HepG2 (cell line): ENCODE measurements at regions not wholly inside any gene's neighbourhood (a gene's known extent, or its start where the extent isn't known, plus 50 kb on each side); places are given as distances from the start of the nearest gene placed in this dataset.

Source experiments
- EZH2 ChIP-seq: conservative IDR thresholded peaks from 2 replicates; pipeline ENCODE4 v1.6.1; 2012; ENCODE audit warnings: mild to moderate bottlenecking, low read depth, low read length, moderate library complexity
- FOXJ3 ChIP-seq: sonication (generic); formaldehyde crosslinking; IDR thresholded peaks from 2 replicates; pipeline ENCODE4 v1.4.0; 2020; ENCODE audit warnings: missing genetic modification reagents, mild to moderate bottlenecking, borderline replicate concordance
- GABPB1 ChIP-seq: IDR thresholded peaks from 2 replicates; pipeline ENCODE4 v1.6.1; 2016; ENCODE audit warnings: mild to moderate bottlenecking, missing genetic modification reagents, moderate library complexity, missing compliant biosample characterization
- MAFG ChIP-seq: sonication (generic); formaldehyde crosslinking; IDR thresholded peaks from 2 replicates; pipeline ENCODE4 v1.5.1; 2020; ENCODE audit warnings: mild to moderate bottlenecking, missing genetic modification reagents
- MAFK ChIP-seq, 2 experiments: IDR thresholded peaks in 1 of 2; conservative IDR thresholded peaks in 1 of 2; 2 replicates each; pipeline ENCODE4 v1.6.1; 2011; ENCODE audit warnings: improper control_type of control experiment in 2 of 2, low read length in 2 of 2
- MTF2 ChIP-seq: sonication (generic); formaldehyde crosslinking; IDR thresholded peaks from 2 replicates; pipeline ENCODE4 v1.5.0; 2020; ENCODE audit warnings: missing genetic modification reagents, borderline replicate concordance
- MYC ChIP-seq: sonication (generic); formaldehyde crosslinking; IDR thresholded peaks from 2 replicates; pipeline ENCODE4 v1.9.0; 2021; ENCODE audit warnings: missing genetic modification reagents, borderline replicate concordance
- NR2F6 ChIP-seq, 2 experiments: IDR thresholded peaks; 2 replicates each; pipeline ENCODE4 v1.6.1; 2016; ENCODE audit warnings: antibody characterized with exemption in 1 of 2, mild to moderate bottlenecking in 1 of 2
- RXRA ChIP-seq: sonication (generic); formaldehyde crosslinking; IDR thresholded peaks from 2 replicates; pipeline ENCODE4 v1.5.1; 2020; ENCODE audit warnings: missing genetic modification reagents
- SMAD3 ChIP-seq: sonication (generic); formaldehyde crosslinking; IDR thresholded peaks from 2 replicates; pipeline ENCODE4 v1.4.0; 2020; ENCODE audit warnings: missing genetic modification reagents
- SNRNP70 ChIP-seq: fragments of 200-400 bp; formaldehyde crosslinking; IDR thresholded peaks from 2 replicates; pipeline ENCODE4 v1.6.1; 2017; ENCODE audit warnings: mild to moderate bottlenecking, low read depth, low read length, moderate library complexity
- TCF7 ChIP-seq: sonication (generic); IDR thresholded peaks from 2 replicates; pipeline ENCODE4 v1.6.1; 2016; ENCODE audit warnings: antibody characterized with exemption, low read depth
- U2AF2 ChIP-seq: fragments of 200-400 bp; formaldehyde crosslinking; IDR thresholded peaks from 2 replicates; pipeline ENCODE4 v1.6.1; 2017; ENCODE audit warnings: low read depth, mild to moderate bottlenecking, low read length
- ZNF549 ChIP-seq: sonication (generic); formaldehyde crosslinking; IDR thresholded peaks from 2 replicates; pipeline ENCODE4 v1.5.0; 2020; ENCODE audit warnings: missing genetic modification reagents

DNA sequence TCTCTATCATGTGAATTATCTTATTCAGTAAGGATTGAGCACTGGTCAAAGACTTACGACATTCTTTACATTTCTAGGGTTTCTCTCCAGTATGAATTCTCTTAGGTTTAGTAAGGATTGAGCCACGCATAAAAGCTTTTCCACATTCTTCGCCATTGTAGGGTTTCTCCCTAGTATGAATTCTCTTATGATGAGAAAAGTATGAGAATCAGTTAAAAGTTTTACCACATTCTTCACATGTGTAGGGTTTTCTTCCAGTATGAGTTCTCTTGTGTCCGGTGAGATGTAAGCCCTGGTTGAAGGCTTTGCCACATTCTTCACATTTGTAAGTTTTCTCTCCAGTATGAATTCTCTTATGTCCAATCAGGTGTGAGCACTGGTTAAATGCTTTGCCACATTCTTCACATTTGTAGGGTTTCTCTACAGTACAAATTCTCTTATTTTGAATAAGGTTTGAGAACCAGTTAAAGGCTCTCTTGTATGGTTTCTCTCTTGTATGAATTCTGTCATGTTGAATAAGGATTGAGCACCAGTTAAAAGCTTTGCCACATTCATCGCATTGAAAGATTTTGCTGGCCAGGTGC lies 445.9 kb downstream of the ZNF479 start:
- TF ChIP-seq MAFK (conservative IDR thresholded peaks at IDR 0.05 in 1 of 2, IDR thresholded peaks at IDR 0.05 in 1 of 2; ENCODE audit: low read length in 2 of 2) (no peak), FOXJ3 (CRISPR knock-in tag) (no peak), MYC (no peak), U2AF2 (no peak), NR2F6 (IDR thresholded peaks at IDR 0.05) (no peak), NR2F6 (CRISPR knock-in tag; IDR thresholded peaks at IDR 0.05) (no peak), SMAD3 (no peak), MTF2 (CRISPR knock-in tag) (no peak), SNRNP70 (no peak), EZH2 (no peak), TCF7 (no peak), GABPB1 (CRISPR knock-in tag) (no peak), RXRA (no peak), ZNF549 (CRISPR knock-in tag) (no peak), MAFG (CRISPR knock-in tag) (no peak)
